DOHH2 (cell line): ENCODE measurements at regions not wholly inside any gene's neighbourhood (a gene's known extent, or its start where the extent isn't known, plus 50 kb on each side); places are given as distances from the start of the nearest gene placed in this dataset.

Experiments used
- EZH2phosphoT487 ChIP-seq: fragments of 200-600 bp; sonication (generic); IDR thresholded peaks from 2 replicates; pipeline ENCODE4 v1.6.1; 2017; ENCODE audit warnings: borderline replicate concordance, mild to moderate bottlenecking, antibody characterized with exemption, low read length, moderate library complexity, mixed read lengths
- TF ChIP-seq, protein P1 (sequence below): fragments of 200-600 bp; sonication (generic); IDR thresholded peaks from one replicate; pipeline ENCODE4 v1.5.1; 2014; ENCODE audit warnings: antibody characterized with exemption, mild to moderate bottlenecking, low read depth, low read length; ENCODE audit not compliant: poor library complexity, severe bottlenecking

DNA sequence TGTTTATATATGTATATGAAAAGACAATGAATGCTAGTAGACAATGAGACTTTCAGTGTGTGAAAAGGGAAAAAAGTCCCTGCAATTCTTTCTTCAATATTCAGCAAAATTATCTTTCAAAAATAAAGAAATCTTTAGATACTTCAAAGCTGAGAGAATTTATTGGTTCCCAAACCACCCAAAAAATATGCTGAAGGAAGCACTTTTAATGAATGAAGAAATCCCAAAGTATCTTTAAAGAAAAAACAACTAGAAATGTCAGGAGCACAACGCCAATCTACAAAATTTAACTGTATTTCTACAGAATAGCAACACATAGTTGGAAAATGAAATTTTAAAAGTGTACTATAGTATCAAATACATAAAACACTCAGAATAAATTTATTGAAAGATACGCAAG, 142.3 kb upstream of the CHRM3 start:
- TF ChIP-seq, protein P1, sequence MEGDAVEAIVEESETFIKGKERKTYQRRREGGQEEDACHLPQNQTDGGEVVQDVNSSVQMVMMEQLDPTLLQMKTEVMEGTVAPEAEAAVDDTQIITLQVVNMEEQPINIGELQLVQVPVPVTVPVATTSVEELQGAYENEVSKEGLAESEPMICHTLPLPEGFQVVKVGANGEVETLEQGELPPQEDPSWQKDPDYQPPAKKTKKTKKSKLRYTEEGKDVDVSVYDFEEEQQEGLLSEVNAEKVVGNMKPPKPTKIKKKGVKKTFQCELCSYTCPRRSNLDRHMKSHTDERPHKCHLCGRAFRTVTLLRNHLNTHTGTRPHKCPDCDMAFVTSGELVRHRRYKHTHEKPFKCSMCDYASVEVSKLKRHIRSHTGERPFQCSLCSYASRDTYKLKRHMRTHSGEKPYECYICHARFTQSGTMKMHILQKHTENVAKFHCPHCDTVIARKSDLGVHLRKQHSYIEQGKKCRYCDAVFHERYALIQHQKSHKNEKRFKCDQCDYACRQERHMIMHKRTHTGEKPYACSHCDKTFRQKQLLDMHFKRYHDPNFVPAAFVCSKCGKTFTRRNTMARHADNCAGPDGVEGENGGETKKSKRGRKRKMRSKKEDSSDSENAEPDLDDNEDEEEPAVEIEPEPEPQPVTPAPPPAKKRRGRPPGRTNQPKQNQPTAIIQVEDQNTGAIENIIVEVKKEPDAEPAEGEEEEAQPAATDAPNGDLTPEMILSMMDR, result no peak
- TF ChIP-seq EZH2phosphoT487, result no peak
